ENCODE measurements at regions not wholly inside any gene's neighbourhood (a gene's known extent, or its start where the extent isn't known, plus 50 kb on each side); places are given as distances from the start of the nearest gene placed in this dataset.

DNA sequence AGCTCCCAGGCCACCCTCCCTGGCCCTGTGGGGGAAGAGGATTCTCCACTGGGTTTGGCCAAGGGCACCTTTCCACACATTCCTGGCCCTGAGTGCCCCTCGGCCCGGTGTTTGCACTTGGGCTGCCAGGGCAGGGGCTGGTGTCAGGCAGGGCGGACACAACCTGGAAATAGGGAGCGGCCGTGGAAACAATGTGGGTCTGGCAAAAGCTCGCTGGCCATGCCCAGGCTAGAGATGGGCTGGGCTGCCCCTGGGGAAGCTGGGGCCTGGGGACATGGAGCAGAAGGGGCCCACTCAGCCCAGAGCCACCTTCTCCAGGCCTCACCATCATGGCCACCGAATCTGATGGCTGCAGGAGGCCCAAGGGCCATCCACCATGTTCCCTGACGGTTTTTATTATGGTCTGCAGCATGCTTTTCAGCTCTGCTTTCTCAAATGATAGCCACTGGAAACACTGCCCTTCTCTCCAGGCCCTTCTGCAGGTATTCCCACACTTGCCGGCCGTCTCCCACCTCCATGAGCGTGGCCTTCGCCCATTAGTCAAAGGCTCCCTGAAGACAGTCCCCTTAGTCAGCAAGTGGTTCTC is 275.1 kb downstream of the CYP26B1 start:
- TF ChIP-seq, protein P1, sequence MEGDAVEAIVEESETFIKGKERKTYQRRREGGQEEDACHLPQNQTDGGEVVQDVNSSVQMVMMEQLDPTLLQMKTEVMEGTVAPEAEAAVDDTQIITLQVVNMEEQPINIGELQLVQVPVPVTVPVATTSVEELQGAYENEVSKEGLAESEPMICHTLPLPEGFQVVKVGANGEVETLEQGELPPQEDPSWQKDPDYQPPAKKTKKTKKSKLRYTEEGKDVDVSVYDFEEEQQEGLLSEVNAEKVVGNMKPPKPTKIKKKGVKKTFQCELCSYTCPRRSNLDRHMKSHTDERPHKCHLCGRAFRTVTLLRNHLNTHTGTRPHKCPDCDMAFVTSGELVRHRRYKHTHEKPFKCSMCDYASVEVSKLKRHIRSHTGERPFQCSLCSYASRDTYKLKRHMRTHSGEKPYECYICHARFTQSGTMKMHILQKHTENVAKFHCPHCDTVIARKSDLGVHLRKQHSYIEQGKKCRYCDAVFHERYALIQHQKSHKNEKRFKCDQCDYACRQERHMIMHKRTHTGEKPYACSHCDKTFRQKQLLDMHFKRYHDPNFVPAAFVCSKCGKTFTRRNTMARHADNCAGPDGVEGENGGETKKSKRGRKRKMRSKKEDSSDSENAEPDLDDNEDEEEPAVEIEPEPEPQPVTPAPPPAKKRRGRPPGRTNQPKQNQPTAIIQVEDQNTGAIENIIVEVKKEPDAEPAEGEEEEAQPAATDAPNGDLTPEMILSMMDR (conservative IDR thresholded peaks at IDR 0.05): no peak
- no peak for TF ChIP-seq EZH2 (IDR thresholded peaks at IDR 0.05; ENCODE audit: low read depth)

Data from PC-9 (cell line).